ENCODE measurements at regions not wholly inside any gene's neighbourhood (a gene's known extent, or its start where the extent isn't known, plus 50 kb on each side); places are given as distances from the start of the nearest gene placed in this dataset.

DNA sequence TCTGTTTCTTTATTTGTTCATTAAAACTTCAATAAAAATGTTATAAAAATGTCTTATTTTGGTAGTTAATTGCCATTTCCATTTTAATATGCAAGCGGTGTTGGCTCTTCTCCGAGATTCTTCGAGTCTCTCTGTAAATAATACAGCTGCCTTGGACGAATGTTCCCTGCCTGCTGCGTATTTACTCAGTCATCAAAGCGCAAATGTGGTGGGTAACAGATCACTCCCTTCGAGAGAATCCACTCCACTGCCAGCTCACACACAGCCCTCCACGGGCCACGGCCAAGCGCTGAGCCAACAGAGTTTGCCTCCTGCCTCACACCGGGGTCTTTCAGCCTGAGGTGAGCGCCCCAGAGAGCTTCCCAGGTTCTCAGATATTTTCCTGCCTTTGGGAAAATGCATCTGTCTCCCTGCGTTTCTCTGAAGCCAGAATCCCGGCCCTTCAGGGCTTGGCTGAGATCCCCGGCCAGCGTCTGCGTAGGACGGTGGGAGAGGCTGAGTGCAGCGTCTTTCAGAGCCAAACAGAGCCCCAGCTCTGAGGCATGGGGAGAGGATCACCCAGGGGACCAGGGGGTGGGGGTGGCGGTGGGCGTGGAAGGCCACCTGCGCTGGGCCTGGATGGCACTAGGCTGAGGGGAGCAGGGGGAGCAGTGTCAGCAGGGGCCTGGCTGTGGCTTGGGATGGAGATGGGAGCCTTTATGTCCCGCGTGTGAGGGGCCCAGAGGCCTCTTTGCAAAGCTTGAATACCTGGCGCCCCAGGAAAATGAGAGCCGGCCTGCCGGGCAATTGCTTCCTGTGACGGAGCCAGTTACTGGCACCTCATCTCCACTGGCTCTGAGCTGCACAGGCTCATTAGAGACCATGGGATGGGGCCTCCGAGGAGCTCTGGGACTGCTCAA lies 248.7 kb downstream of the RBFOX3 start:
- no peak for ATAC-seq
- DNase-seq (ENCODE audit: low spot score) = no peak

DNA sequence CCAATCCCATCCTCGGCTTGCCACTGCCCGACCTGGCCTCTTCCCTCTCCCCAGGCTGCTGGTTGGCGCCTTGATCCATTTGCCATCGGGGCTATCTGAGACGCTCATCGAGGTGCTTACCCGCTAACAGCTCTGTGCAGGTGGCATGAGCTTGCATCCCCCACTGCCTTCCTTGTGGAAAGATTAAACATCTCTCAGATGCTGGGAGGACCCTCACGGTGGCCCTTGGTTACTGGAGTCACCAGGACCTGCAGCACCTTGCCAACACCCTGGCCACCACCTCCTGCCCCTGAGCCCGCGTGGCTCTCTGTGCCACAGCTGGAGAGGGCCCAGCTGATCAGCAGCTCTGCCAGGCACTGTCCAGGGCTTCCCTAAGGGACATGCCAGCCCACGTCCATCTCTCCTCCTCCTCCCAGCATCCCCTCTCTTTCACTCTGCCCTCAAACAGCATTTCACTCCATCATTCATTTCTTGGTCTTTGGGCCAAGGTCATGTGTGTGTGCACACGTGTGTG lies 249.6 kb downstream of the RBFOX3 start:
- DNase-seq (ENCODE audit: low spot score) (no peak), ATAC-seq (no peak)

DNA sequence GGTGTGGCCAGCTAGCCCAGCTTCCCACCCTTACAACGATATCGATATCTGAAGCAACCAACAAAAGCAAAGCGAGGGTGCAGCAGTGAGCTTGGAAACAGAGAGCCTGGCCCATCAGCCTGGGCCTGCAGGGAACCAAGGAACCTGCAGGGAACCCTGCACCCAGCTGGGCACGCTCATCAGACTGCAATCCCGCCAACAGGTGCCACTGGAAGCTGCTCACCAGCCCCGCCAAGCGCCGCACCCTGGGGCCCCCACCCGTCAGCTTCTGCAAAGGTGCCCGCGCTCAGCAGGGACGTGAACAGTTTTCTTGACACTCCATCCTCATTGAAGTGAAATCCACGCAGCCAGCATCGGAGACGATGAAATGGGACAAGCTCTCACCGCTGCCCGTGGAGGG lies 250.7 kb downstream of the RBFOX3 start:
- ATAC-seq (no peak), DNase-seq (ENCODE audit: low spot score) (no peak)

DNA sequence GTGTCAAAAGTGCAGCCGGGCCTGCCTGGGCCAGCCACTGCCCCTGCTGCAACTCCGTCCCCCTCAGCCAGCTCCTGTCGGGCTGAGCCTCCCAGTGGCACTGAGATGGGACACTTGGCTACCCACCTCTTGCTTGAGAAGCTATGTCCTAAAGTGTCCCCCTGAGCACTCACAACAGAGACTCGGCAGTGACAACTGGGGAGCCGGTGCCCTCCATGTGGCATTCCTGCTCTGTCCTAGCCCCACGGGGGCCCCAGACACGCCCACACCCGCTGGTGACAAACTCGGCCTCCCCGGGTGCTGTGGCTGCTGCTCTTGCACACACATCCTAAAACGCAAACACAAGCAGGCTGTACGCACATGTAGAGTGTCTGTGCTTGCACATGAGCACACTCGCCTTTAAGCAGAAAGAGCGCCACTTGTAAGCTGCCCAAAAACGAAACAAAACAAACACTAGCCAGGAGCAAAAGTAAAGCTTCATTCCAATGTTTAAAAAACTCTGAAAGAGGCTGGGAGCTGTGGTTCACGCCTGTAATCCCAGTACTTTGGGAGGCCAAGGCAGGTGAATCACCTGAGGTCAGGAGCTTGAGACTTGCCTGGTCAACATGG lies 253.9 kb downstream of the RBFOX3 start:
- DNase-seq (ENCODE audit: low spot score) (no peak), ATAC-seq (no peak)

DNA sequence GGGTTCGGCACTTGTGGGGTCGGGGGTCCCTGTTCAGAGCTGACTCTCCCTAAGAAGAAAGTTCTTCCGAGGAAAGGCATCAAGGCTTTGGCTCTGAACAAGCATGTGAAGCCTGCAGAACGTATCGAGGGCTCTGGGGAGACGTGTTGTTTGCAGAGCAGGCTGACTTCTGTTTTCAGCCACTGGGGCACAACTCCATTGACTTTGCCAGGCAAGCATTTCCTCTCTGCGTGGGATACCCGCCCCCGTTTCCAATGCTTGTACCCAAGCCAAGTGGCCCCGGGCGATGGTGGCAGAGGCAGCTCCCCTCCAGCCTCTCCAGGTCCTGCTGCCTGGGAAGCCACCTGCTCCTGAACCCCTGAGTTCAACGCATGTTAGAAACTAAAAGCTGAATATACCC lies 255.7 kb downstream of the RBFOX3 start:
- no peak for ATAC-seq
- DNase-seq (ENCODE audit: low spot score) = no peak

DNA sequence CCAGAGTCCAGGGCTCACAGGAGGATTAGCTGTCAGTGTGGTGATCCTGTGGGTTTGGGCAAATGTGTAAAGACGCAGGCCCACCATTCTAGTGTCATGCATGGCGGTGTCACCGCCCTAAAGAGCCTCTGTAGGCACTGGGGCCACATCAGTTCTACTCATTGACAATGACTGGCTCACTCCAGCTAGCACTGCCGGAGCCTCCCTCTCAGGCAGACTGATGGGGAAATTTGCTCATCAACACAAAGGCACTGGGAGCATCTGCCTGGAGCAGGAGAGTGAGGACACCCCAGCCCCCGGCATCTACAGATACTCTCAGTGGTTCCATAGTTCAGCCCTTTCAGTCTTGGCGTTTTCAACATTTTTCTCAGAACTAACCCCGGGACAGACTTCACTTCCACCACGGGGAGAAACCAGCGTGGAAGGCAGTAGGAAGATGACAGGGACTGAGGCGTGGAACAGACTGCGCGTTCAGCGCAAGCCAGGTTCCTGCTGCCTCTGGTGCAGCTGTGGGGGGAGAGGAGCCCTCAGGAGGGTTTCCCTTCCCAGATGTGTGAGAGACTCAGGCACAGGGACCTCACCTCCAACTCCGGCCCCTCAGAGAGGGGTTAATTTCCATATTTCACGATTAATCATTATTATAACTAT lies 256.6 kb downstream of the RBFOX3 start:
- no peak for DNase-seq (ENCODE audit: low spot score)
- ATAC-seq = no peak

DNA sequence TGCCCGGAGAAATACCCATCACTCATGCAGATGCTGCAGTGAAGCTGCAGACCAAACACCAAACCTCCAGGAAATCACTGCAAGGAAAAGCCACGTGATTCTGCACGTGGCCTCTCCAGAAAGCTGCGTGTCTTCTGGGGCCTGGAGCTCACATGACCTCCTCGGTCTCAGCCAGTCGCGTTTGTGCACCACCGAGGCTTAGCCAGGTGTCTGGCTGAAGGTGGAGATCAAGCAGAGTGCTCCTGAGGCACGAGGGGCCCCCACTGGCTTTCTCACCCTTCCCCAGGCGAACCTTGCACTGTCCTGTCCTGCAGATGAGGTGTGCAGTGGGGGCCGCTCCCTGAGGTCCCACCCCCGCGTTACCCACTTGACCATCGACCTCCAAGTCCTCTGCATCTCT lies 257.3 kb downstream of the RBFOX3 start:
- ATAC-seq = no peak
- DNase-seq (ENCODE audit: low spot score) = no peak

DNA sequence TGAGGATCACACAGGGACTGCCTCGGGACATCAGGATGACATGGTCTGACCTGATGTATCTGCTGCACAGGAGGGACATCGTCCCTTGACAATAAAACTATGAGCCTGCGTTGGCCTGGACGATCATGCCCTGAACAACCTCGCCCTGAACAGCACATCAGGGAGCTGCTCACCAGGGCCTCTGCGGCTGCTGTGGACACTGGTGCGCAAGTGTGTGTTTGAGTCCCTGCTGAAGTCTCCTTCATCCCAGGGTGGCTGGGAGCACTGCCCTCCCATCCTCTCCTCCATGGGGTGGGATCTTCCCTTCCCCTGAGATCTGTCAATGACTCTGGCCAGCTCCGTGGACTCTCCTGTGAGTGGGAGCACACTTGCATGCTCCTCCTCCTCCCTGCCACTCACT lies 257.8 kb downstream of the RBFOX3 start:
- no peak for DNase-seq (ENCODE audit: low spot score)

DNA sequence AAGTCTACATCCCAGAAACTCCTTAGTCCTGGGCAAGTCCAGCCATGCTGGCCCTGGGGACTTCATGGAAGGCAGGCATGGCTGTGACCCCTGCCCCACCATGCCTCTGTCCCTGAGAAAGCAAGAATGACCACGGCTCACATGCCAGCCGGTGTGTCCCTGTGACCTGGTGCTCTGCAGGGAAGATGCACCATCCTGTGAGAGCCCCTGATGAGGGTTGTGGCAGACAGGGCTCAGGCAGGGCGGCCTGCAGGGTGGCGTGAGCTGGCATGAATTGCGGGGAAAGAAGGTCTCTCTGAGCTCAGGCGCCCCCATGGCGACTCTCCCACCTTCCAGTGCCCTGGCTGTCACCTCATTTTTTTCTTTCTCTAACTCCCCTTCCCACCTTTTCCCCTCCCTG lies 260.3 kb downstream of the RBFOX3 start:
- ATAC-seq (no peak), DNase-seq (ENCODE audit: low spot score) (no peak)

More for the DNA sequence above, 257.8 kb downstream of the RBFOX3 start:
- no peak for ATAC-seq

DNA sequence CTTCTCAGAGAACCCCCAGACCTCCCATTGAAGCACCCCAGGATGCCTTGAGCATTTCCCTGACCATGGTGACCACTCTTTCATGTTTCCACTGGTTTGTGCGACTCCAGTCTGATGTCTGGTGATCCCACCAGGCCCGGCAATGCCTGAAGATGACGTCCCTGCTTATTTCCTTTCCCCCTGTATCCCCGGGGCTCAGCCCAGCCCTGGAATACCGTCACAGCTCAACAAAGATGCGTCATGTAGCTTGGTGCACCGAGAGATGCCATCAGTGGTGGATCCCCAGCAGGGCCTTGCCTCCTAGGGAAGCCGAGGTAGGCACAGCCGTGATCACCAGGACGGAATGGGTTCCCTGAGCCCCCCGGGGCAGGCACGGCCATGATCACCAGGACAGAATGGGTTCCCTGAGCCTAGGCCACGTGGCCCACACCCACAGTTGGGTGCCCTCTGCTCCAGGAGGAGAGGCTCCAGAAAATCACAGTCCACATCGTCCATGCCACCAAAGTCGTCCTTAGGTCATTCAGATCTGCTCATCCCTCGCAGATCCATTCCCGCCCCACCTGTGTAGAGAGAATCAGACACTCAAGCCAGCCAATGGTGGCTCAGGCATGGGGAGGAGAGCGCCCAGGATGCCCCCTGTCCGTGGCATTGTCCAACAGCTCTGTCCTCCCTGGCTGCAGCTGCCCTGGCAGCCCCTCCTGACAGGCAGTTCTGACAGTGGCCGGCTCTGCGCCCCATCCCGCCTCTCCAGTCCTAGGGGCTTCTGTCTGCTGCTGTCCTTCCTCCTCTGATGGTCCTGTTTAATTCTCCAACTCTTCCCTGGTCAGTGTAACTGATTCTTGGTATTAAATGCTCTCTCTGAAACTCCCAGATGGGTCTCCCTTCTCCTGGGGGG lies 261.1 kb downstream of the RBFOX3 start:
- ATAC-seq (no peak), DNase-seq (ENCODE audit: low spot score) (no peak)

DNA sequence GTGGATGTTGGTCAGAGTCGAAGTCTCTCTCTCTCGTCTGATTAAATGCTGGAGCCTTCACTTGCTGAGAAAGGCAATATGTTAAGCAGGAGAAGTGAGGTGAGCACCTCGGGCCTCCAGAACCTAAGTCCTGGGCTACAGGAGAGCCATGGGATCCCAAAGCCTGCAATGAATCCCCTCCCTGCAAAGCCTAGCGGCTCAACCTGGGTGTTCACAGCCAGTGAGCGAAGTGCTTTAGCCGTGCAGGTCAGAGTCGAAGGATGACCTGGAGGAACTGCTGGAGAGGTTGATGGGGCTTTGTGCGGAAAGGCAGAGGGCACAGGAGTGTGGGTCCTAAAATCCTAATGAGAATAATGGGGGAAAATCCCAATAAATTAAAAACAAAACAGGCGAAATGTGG lies 267.8 kb downstream of the ENGASE start:
- ATAC-seq (no peak), DNase-seq (ENCODE audit: low spot score) (no peak)

DNA sequence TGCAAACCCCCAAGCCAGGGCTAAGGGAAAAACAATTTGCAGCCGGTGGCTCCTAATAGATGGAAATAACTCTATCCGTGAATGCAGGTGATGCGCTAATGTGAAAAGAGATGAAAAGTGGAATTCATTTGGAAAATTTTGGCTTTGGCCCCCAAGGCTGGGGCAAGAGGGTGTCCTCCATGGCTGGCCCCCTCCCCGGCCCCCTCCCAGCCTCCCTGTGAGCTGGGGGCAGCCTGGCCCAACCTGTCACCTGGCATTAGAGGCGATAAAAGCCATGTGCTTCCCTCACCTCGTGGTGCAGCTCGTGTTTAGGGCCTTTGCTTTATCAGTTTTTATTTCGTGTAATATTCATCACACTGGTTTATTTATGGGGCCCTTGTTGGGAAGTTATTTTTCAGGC lies 267.2 kb downstream of the ENGASE start:
- ATAC-seq = no peak
- DNase-seq (ENCODE audit: low spot score) = no peak

DNA sequence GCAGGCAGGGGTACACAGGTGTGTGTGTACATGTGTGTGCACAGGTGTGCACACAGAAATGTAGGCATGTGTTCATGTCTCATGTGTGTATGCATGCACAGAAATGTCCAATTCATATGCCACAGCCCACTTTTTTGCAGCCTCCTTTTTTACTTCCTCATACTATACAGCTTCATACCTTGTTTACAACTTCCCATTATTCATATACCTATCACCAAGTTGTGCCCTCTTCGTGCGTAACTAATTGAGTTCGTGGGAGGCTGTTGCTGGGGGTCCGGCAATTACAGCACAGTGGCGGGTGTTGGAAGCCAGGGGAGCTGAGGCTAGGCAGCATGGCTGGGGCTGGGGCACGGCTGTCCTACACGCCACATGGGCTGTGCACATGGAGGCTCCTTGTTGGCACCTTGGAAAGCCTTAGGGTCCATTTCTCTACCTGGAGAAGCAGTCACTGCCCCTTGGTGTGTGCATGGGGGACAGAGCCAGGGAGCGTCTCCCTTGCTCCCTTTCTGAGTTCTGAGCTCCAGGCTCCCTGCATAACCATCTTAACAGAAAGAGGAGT lies 266.7 kb downstream of the ENGASE start:
- no peak for DNase-seq (ENCODE audit: low spot score)

DNA sequence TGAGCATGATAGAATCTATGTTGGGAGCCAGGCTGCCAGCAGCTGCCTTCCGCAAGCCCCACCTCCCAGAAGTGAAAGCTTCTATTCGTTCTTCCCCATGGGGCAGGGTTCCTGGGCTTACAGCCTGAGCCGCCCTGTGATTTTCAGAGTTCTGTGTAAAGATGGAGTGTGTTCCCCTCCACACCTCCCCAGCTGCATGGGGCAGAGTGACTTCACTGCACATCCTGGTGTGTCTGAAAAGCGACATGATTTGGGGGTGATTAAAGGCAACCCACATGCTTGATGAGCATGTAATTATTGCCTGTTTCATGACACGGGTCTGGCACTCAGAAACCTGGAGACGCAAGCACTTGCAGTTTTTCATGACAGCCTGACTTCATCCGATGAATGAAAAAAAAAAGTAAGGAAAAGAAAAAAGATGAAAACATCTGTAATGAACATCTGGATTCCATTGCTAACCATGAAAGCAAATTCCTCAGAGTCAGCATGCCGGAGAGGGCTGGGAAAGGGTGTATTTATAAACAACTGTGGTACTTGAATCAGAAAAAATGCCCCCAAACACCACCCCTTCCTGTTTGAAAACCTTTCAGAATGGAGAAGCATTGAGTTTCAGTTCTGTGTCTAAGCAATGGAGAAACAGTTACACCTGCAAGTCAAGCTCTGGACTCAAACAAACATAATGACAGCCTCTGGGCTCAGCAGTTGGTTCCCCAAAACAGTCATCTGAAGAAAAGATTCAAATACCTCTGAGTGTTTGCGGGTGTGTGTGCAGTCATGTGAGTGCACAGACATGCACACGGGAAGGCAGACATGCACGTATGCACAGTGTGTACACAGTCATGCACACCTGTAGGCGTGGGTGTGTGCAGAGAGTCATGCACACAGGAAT lies 266.0 kb downstream of the ENGASE start:
- DNase-seq (ENCODE audit: low spot score) = no peak
- no peak for ATAC-seq

More for the DNA sequence above, 266.7 kb downstream of the ENGASE start:
- ATAC-seq = no peak

DNA sequence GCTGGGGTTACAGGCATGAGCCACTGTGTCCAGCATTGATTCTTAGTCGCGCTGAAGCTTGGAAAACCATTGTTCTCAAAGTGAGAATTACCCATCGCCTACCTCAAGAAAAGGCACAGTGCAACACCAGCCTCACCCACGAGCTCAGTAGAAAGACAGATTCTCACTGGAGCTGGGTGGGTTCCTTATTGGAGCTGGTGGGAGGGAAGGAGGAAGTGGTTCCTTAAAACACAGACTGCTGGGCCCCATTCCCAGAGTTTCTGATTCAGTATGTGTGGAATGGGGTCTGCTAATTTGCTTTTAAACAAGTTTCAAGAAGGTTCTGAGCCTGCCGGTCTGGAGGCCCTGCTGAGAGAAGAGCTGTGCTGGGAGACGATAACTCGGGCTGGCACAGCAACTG lies 264.7 kb downstream of the ENGASE start:
- ATAC-seq (no peak), DNase-seq (ENCODE audit: low spot score) (no peak)

DNA sequence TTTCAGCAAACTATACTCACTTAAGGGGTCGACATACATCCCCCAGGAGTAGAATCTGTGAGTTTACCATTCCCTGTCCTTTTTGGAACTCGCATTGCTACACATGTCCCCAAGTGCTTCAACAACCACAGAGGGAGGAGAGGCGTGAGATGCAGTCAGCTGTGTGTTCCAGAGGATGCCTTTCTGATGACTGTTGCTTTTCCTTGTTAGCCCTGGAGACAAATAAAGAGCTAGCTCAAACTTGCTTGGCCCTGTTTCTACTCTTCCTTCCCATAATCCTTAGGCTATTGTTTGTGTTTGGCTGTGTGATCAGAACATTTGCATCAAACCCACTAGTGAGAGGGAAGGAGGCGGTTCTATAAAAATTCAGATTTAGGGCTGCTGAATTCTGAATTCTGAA lies 264.0 kb downstream of the ENGASE start:
- ATAC-seq (no peak), DNase-seq (ENCODE audit: low spot score) (no peak)

DNA sequence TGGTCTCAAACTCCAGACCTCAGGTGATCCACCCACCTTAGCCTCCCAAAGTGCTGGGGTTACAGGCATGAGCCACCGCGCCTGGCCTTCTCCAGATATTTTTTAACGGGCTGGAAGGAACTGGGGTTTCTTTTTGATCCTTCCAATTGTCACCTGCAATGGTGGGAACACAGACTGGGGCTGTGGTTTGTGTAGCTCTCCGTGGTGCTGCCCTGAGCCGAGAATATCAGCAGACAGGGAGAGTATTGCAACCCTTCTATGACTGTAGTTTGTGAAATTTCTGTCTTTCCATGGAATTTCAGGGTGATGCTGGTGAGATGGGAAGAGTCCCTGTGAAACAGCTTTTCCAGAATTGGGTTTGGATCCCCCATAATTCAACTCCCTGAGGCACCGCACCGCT lies 263.5 kb downstream of the ENGASE start:
- ATAC-seq (no peak), DNase-seq (ENCODE audit: low spot score) (no peak)

DNA sequence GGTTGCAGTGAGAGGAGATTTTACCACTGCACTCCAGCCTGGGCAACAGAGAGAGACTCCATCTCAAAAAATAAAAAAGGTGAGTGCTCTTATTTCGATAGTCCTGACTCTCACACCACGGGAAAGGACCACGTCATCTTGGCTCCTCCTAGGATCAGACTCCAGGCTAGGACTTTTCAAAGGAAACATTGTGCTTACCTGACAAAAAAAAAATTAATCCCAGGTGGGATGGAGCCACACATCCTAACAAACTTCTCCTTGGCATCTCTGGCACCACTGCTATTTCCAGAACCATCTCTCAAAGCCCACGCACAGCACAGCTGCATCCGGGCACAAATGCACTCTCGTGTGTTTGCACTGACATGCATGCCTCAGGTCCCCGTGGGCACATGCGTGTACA lies 262.4 kb downstream of the ENGASE start:
- DNase-seq (ENCODE audit: low spot score) (no peak), ATAC-seq (no peak)

DNA sequence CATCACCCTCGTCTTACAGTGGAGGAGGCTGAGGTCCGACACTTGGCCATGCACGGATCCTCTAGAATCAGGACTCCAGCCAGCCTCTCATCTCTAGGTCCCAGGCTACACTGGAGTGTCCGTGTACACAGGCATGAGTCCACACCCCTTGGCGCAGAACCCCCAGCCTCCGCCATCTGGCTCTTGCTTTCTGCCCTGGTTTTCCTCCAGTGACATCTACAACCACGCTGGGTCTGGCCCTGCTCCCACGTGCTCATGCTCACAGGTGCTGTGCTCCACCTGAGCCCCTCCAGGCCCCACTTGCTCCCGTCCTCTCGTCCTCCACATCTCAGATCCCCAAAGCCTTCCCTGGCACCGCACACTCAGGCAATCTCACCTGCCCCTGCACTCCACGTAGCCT lies 260.8 kb downstream of the ENGASE start:
- no peak for ATAC-seq

More for the DNA sequence above, 260.8 kb downstream of the ENGASE start:
- no peak for DNase-seq (ENCODE audit: low spot score)

All from left lobe of liver (tissue), 2 donors.